ENCODE measurements at regions not wholly inside any gene's neighbourhood (a gene's known extent, or its start where the extent isn't known, plus 50 kb on each side); places are given as distances from the start of the nearest gene placed in this dataset.

DNA sequence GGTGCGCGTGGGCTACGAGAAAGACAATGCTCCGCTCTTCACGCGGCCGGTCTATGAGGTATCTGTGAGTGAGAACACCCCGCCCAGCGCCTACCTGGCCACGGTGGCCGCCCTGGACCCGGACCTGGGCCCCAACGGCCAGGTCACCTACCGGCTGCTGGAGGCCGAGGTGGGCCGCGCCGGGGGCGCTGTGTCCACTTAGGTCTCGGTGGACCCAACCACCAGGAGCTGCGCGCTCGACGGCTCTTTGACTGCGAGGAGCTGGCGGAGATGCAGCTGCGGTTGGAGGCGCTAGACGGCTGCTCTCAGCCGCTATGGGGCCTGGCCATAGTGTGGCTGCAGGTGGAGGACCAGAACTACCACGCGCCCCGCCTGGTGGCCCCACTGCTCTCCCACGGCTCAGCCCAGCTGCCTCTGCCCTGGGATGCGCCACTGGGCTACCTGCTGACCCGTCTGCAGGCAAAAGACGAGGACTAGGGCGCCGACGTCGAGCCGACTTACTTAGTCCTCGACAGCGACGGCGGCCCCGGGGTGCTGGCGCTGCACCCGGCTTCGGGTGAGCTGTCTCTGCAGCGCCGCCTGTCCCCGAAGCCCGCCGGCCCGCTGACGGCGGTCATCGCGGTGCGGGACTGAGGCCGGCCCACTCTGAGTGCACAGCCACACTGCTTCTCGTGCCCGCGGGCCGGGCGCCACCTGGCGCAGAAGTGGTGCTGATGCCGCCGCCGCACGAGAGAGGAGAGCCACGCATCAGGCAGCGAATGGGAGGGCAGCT is 173.0 kb downstream of the OLFM4 start:
- DNase-seq (ENCODE audit: low spot score) = peak; percentile 17

DNA sequence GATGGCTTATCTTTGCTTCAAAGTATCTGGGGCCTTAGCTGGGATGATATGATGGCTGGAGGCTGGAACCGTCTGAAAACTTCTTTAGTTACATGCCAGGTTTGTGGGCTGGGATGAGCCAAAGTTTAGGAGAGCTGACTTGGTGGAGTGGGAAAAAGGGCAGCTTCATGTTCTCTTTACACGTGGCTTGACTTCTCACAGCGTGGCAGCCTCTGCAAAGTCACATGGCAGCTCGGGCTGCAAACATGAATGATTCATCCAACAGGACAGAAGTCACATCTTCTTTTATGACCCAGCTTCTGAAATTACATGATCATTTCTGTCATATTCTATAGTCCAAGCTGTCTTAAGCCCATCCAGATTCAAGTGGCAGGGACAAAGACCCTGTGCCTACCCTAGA is 176.0 kb downstream of the OLFM4 start:
- no peak for DNase-seq (ENCODE audit: low spot score)

DNA sequence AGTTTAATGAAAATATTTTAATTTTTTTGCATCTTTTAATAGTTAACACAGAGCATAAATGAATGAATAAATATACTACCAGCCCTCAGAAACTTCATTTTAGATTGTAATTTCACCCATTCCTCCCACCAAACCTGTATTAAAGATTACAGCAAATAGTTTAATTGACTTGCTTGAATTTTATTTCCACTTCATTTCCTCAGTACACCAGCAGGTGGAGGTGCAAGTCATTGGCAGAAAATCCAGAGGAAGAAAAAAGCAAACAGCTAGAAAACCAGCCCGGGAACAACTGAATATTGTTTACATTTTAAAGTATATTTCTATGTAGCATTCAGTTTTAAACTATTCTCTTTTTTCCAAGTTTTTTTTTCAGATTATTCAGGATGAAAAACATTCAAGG is 177.8 kb downstream of the OLFM4 start:
- no peak for DNase-seq (ENCODE audit: low spot score)

DNA sequence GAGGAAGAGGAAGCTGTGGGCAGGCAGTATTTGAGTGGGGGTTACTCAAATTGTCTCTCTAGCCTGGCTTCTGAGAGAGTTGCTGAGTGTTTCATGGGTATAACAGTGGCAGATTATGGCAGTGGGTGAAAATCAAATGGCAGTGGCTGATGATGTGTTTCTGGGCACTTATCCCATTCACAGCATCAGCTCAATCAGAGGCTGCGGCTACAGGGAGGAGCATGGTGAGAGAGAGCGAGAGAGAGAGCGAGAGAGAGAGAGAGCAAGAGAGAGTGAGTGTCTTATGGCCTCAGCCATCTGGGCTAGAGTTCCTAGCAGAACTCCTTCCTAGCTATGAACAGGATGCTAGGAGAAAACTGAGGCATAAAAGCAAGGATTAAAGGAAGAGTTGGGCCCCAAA is 178.9 kb downstream of the OLFM4 start:
- no peak for DNase-seq (ENCODE audit: low spot score)

DNA sequence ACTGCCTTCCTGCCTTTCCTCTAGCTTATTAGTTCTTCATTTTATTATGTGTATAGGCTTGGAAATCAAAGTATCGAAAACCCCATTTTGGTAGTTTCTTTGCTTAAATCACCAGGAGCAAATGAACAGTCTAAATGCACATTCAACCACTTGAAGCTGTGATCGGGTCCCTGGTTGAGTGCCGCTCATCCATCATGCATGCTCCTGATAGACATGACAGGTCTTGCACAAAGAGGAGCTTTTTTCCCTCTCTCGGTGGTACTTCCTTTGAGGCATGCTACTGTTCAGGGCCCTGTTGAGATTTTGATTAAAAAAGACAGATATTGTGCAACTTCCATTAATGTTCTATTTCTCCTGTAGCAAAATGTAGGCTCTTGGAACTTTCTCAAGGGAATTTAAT is 185.8 kb downstream of the OLFM4 start:
- DNase-seq (ENCODE audit: low spot score) = no peak

DNA sequence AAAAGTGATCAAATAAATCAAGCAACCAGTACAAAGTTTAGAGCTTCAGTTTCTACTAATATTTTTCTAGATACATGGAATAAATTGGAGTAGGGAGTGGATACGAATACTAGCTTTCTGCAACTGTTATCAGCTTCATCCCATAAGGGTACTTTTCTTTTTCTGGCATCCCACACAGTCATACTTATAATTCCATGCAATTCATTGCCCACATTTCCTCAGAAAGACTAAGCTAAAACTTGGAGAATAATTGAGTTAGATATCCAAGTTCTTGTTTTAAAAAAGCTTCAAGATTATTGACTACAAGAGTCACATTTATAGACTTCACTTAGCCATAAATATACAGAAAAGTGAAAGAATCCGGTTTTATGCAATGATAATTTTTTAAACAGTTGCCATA is 186.9 kb downstream of the OLFM4 start:
- no peak for DNase-seq (ENCODE audit: low spot score)

DNA sequence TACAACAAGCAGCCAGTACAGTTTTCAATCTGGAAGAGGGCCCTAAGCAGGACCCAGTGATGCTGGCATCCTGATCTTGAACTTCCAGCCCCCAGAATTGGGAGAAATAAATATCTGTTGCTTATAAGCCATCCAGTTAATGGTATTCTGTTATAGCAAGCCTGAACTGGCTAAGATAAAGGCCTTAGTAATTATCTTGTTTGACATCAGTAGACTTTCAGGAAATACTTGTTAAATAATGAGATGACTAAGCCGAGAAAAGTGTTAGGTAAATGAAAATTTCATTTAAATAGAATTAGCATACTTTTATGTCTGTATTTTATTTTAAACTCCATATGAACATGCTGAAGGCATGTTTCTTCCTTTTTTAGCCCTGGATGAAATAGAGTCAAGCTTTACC is 188.2 kb downstream of the OLFM4 start:
- no peak for DNase-seq (ENCODE audit: low spot score)

DNA sequence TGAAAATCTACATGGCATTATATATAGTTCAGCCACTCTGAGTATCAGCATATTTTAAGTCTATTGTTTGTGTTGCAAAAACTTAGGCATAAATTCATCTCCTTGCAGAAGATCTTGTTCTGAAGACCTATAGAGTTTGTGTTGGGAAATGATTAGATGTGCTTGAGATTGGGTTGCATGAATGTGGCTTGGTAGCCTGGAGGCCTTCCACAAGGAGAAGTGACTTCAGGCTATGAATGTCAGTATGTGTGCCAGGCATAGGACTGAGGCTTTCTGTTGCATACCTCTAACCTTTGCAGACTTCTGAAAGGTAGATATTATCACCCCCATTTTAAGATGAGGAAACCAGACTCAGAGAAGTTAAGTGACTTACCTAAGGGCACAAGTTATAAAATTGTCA is 188.6 kb downstream of the OLFM4 start:
- DNase-seq (ENCODE audit: low spot score) = no peak

DNA sequence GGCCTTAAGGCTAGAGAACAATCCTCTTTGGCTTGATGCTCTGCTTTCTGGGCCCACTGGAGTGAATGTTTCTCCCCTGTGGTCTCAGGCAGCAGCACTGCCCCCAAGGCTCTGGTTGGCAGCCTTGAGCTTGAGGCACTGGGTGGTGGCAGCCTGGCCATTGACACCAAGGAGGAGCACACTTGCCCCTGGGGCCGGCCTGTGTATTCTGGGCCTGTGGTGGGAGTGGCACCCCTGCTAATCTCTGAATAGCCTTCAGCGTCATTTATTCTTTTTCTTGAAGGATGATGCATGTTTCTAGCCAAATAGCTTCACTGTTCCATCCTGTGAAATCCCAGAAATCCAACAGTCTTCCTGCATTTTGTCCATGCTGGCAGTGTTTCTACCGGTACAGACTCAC is 191.4 kb downstream of the OLFM4 start:
- no peak for DNase-seq (ENCODE audit: low spot score)

DNA sequence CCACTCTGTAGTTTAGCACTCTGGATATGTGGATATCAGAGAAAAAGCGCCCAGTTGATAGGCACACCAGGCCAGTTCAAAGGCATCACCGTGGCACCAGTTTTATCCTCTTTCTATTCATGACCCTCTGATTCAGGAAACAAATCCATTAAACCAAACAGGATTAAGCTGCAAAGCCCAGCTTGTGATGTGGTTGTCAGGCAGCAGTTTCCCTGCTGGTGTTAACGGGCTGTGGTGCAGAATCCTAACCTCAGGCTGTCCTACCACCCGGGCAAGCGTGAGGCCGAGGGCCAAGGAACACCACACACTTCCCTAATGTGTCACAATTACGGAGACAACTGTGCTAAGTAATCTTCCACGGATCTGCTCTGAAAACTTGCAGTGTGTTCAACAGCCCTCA is 209.1 kb downstream of the OLFM4 start:
- no peak for DNase-seq (ENCODE audit: low spot score)

DNA sequence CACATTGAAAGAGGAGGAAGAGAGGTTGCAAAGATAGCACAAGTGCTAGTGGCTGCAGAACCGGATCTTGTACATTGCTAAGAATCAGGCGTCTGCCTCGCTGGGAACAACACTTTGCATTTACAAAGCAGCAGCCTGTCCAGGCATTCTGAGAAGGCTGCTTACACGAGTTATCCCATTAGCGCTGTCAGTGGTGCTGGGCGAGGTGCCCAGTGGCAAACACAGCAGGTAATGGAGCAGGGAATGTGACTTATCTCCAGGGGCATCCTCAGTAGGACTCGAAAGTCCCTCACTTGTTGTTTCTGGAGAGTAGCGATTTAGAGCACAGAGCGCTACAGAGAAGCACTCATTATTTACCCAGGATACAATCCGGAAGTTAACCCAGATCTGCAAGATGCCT is 209.6 kb downstream of the OLFM4 start:
- DNase-seq (ENCODE audit: low spot score) = no peak

DNA sequence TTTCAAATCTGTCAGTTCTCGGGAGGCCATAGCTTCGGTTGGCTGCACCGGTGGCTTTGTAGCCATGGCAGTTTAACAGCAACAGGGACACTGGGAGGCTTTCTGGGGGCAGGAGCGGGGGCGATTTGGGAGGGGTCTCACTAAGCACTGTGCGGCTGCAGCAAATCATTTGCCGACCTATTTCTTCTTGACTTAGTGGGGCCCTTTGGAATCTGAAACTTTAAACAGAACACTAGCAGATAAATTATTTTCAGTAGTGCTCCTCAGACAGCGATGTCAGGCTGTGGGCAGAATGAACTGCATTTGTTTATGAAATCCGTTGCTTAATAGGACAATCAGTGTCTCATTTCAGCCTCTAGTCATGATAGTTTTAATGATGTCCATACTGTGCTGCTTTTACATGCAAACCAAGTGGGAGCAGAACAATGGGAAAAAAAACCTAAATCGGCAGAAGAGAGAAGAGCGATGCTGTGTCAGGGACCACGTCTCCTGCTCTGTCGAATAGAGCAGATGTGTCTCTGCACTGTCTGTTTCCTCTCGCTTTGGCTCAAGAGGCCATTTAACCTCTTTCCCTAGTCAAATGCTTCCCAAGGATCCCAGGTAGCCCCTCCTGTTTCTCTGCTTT is 211.9 kb downstream of the OLFM4 start:
- DNase-seq (ENCODE audit: low spot score) = no peak

DNA sequence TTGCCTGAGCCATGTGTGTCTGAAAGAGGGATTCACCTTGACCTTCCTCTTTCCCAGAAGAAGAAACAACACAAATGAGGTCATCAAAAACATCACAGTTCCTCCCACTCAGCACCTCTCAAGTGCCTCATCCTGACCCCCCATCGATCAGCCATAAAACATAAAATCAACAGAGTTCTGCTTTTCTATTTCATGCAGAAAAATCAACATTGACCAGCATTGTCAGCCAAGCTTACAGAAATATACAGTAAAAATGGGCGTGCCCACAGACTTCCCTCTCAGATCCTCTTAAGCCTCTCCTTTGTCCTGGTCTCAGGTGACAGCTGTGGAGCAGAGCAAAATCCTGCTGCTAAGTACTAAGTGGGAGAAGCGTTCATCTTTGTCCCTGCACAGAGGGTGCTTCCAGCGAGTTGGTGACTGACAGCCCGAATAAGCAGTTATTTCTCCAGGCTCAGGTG is 213.3 kb downstream of the OLFM4 start:
- DNase-seq (ENCODE audit: low spot score) = no peak

DNA sequence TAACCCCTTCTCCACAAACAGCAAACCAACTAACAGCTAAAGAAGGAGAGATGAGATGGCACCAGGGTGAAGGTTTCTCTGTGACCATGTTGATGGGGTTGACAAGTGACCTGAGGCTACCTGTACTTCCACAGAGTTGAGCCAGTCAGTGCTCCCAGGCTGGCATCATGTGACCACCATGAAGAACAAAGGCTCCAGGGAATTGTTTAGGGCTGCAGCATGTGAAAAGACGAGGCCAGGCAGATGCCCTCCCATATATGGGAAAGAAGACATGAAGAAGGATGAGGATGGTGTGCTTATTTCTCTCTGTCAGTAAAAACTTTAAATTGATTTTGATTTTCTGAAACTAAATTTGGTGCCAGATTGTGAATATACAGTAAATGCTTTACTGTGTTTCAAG is 220.6 kb downstream of the OLFM4 start:
- no peak for DNase-seq (ENCODE audit: low spot score)

DNA sequence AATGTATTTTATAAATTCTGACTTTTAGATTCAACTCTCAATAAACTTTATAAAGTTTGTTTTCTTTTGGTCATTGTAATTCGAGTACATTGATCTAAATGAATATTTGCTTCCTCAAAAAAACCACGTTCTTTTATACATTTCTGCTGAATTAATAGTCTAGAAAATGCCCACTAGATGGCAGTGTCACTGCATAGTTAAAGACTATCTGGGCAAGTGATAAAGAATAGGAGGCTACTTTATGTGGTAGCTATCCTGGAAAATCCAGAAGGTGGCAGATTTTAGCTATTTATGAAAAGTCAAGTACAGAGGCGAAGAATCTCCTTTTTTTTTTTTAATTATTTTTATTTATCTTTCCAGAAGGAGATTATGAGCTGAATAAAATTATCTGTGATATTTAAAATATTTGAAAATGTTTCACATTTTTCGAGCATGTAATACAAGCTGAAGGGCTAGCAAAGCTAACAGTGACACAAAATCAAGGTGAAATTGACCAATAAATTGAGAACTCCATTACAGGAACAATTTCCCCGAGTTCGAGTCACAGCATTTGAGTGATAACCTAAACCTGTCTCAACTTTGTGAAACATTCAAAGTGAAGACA is 221.8 kb downstream of the OLFM4 start:
- peak; percentile 39 for DNase-seq (ENCODE audit: low spot score)

DNA sequence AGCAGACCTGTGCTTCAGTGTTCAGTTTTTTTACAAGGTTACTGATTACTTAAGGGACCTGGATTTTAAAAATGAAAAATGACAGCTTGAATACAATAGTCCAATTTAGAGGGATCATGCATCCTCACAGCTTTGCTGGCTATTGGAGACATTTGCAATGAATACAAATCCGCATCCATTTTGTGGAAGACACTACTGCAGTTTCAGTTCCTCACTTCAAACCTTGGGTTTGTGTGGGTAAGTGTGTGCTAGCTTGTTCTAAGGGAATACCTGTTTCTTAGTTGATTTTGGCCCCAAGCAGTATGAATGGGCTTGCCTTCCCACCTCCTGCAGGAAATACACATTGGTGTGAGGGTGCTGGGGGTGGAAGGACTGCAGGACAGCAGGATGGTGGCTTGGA is 222.4 kb downstream of the OLFM4 start:
- DNase-seq (ENCODE audit: low spot score) = no peak

DNA sequence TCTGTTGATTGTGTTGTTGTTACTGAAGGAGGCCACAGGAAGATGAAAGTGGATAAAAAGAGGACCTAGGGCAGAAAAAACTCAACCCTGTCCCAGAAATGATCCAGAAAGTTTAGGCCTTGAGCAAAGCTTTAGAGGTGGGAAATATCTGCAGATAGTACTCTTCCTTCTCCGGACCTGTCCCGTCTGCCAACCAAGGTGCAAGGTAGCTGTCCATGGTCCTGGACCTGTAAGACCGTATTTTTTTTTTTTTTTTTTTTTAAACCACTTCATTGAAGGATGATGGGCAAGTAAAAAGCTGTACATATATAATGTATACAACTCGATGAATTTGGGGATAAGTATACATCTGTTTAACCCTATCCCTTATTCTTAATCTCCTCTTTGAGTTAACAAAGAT is 225.9 kb downstream of the OLFM4 start:
- DNase-seq (ENCODE audit: low spot score) = no peak

DNA sequence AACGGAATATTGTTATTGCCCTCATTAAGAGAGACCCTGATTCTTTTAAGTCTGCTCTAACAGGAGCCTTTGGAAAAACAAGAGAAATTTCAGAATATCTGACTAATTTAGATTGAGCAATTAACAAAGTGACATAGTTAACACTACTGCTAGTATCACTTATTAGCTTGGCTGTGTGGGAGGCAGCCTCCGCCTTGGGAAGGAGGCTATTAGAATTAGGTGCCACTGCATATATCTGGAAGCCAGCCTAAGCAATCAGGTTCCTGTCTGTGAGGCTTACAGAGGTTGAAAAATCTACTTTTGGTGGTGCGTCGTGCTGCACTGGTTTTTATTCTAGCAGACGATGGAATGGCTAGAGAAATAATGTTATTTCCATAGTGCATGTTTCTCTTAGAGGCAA is 227.2 kb downstream of the OLFM4 start:
- DNase-seq (ENCODE audit: low spot score) = no peak

DNA sequence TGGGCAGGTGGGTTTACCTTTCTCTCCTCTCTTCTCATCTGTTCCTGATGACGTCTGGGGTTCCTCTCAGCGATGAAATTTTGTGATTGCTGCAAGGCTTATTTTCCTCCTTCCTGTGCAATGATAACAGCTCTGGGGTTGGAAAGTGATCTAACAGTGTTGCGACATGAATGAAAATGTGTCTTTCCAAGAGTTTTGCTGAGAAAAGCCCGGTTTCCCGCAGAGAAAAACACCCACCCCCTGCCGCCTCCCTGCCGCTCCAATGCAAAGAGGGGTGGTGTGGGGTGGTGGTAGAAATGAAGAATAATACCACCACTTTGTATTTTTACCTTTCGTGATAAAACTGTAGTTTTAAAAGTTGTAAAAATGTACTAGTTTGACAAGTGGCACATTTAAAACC is 232.0 kb downstream of the OLFM4 start:
- no peak for DNase-seq (ENCODE audit: low spot score)

DNA sequence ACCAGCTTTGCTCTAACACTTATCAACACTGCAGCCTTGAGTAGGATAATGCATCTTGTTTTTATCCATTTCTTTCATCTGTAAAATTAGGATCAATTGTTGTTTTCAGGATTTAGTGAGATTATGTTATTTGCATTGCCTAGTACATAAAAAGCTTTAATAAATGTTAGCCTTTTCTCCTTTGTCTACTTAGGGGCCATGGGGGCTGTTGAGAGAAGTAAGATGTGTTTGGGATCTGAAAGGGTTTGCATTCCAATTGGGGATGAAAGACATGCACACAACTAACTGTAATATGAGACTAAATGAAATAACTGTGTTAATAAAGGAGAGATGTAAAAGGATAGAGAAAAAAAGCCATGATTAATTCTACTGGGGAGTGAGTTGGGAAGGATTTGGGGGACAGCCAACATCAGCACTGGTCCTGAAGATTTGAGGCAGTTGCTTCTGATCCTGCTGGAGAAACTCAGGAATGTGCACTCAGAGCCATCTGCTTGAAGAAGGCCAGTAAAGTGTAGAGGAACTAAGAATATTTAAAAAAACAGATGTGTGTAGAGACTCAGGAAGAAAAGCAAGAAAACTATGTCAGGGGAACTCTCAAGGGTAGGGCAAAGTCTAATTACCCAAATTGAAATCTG is 236.3 kb downstream of the OLFM4 start:
- DNase-seq (ENCODE audit: low spot score) = no peak

DNA sequence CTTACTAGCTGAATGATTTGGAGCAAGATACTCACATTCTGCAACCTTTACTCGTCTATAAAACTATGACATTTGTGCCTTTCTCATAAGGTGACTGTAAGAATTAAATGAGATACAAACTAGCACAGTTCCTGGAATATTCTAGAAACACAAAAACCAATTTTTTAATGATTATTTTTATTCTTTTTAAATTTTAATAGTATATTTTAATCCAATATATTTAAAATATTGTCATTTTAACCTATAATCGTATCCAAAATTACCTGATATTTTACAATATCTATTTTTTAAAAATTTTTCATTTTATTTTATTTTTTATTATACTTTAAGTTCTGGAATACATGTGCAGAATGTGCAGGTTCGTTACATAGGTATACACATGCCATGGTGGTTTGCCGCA is 238.1 kb downstream of the OLFM4 start:
- DNase-seq (ENCODE audit: low spot score) = no peak

DNA sequence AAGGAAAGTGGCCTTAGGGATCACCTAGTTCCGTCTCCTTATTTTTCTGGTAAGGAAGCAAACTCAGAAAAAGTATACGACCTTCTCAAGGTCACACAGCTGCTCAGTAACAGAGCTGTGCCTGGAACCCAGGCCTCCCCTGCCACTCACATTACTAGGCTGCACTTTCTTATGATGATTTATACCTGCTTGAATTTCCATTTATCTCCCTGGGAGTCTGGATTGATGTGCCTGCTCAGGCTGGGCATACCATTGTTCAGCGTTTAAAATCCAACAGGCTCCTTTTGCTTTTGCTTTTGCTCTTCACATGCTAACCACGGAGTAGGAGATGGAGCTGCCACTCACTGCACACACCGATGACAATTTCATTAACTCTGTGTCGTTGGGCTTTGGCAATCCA is 241.0 kb downstream of the OLFM4 start:
- DNase-seq (ENCODE audit: low spot score) = no peak

DNA sequence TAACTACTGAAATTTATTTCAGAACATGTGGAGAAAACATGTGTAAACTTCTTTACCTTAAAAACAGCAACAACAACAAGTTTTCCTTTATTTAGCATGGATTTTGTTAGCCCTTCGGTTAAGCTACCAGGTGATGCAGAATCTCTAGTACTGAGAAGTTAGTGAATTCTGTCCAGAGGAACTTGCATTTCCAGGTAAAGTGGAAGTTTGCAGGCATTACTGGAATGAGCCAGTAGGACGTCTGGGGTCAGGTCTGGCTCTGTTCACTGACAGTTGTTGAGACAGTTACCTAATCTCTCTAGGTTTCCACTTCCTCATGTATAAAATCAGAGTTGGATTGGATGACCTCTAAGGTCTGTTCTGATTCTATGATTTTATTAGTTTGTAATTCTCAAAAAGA is 244.3 kb downstream of the OLFM4 start:
- no peak for DNase-seq (ENCODE audit: low spot score)
